Astrocyte (in vitro differentiated cells and primary cell): ENCODE measurements at regions not wholly inside any gene's neighbourhood (a gene's known extent, or its start where the extent isn't known, plus 50 kb on each side); places are given as distances from the start of the nearest gene placed in this dataset.

ENCODE experiments used
- CTCF ChIP-seq: IDR thresholded peaks from 2 replicates; pipeline ENCODE4 v1.5.1; 2011; ENCODE audit warnings: low read depth, mild to moderate bottlenecking, inconsistent platforms, low read length, moderate library complexity; ENCODE audit not compliant: insufficient read depth
- EZH2 ChIP-seq: IDR thresholded peaks from 2 replicates; pipeline ENCODE4 v1.6.1; 2012; ENCODE audit warnings: mild to moderate bottlenecking, low read length, inconsistent platforms; ENCODE audit not compliant: insufficient read depth

DNA sequence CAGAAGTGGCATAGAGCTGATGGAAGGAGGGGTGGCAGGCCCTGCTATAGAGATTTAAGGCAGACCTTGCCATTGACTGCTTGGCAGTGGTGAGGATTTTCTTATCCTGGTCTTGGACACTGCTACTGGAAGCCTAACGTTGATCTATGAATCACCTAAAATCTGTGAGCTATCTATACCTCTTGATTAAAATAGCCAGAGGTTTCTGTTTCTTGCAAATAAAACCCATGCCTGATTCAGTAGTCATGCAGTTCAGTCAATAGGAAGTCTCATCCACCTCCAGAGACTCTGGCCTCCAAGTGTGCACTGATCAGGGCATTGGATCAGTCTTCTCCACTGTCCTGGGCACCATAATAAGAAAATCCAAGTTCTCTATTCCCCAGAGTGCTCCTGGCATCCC lies 286.5 kb downstream of the PTEN start:
- no peak for TF ChIP-seq CTCF
- TF ChIP-seq EZH2 = no peak
